NOMO-1 (cell line): ENCODE measurements at regions not wholly inside any gene's neighbourhood (a gene's known extent, or its start where the extent isn't known, plus 50 kb on each side); places are given as distances from the start of the nearest gene placed in this dataset.

Source experiments
- DNase-seq, 2 experiments: peaks; one replicate each; lab custom pipeline; 2025; ENCODE audit not compliant: unreplicated experiment in 2 of 2; lab: John Stamatoyannopoulos, UW

DNA sequence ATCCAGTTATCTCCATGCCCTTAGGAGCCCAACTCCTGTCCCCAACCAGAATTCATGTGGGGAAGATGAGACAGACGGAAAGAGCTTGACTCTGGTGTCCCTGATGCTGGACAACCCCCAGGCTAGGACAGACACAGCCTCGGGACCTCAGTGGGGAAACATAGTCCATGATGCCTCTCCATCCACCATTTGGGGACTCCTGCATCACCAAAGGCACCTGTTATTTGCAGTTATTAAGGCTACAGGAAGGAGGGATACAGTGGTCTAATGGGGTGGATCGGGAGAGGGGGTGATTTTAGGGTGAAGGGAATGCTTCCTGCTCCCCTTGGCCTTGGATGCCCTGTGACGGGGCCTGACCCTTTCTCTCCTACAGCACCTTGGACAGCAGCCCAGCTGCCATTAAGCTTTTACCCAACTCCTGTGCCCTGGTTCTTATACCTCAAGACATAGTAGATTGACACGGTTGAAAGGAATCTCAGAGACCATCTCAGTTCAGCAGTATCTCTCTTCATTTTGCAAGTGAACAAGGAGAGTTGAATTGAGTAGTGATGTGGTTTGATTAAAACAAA lies 111.6 kb downstream of the MATN1 start:
- DNase-seq = no peak

DNA sequence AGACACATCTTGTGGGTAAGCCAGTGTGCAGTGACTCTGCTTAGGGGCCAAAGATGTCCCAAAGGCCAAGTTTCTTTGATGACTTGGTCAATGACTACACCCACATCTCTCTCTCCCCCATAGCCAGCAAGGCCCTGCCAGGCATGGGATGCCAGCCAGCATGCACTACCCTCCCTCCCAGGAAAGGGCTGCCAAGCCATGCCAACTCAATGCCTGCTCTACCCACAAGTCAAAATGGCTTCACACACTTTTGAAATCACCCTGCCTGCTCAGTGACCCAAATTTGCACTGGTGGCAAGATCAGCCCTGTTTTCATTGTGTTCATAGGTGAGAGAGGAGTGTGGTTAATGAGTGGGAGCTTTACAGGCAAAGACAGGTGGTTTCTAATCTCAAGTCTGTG lies 112.5 kb downstream of the MATN1 start:
- DNase-seq = no peak

DNA sequence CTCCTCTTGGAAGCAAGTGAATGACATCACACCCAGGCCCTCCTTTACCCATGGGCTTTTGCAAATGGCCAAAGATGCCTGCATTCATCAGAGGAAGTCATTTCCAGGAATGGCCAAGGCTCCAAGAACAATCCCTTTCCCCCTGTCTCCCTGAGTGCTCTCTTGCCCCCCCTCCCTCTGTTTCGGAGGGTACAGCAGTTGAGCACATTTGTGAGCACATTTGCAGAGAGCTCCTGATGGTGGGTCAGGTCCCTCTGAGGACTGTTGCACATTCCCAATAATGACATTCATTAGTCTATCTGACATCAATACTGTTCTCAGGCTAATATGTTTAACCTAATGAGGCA lies 113.4 kb downstream of the MATN1 start:
- DNase-seq = no peak

DNA sequence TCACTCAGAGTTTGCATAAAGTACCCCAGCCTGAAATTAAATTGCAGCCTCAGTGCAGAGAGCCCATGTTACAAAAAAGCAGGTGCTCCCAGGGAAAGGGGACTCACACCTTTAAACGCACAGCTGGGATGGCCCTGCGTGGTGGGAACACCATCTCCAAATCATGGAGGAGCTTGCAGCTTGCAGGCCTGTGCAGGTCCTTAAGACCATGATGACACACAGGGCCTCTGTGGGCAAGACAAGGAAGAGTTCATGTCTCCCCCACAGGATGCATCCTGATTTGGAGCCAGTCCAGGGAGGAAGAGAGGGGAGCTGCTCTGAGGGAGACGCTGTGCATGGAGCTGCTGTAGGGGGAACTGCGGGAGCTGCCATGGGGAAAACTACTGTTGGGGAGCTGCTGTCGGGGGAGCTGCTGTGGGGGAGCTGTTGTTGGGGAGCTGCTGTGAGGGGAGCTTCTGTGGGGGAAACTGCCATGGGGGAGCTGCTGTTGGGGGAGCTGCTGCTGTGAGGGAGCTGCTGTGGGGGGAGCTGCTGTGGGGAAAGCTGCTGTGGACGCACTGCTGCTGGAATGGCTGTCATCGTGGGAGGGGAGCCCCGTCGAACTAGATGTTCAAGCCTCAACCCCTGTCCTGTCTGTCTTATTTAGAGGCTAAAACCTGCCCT lies 113.9 kb downstream of the MATN1 start:
- DNase-seq = no peak

DNA sequence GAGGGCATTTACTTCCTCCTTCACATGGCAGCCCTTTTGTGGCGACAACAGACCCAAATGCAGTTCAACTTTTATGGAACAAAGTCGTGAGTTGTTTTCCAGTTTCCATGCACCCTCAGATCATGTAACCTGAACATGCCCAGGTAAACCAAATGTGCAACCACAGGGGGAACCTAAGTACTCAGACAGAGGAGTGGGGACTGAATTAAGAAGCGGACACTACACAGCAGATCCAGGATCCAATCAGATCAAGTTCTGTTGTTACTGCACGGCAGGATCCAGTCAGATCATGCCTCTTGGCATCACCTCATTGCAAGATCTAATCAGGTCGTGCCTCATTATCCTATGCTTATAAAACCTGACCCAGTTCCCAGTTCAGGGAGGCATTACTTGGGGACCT lies 115.7 kb downstream of the MATN1 start:
- DNase-seq = no peak

DNA sequence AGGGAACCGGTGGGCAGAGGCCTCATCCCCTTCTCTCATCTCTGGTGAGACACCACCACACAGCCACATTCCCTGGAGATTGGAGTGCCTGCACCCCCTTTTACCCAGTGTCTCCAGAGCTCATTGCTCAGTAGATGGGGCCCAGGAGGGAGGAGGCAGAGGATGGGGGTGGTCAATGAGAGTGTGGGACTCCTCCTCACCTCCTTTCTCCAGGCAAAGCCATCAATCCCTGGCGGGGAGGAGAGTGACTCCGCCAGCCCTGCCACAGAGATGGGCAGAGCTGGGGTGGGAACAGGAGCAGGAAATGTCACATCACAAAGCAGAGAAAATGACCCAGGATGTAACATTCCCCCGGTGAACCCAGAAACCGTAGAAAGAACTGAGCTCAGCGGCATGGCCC lies 117.2 kb downstream of the MATN1 start:
- DNase-seq = no peak

DNA sequence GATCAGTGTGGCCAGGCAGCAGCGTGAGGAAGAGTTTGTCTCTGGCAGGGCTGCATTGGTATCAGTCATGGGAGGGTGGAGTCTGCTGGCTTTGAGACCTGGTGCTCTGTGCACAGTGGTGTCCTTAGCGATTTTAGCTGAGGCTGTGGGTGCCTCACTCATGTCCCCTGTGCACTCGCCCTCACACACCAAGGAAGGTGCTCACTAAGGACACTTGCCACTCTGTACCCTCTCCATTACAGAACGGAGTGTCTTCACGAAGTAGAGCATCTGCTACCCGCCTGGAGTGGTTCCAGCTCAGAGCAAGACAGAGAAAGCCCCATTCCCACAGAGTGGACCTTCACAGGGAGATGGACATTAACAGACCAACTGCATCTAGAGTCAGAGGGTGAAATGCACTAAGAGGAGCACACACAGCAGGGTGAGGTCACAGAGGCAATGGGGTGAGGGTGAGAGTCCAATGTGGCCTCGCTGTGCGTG lies 117.9 kb downstream of the MATN1 start:
- DNase-seq = no peak

DNA sequence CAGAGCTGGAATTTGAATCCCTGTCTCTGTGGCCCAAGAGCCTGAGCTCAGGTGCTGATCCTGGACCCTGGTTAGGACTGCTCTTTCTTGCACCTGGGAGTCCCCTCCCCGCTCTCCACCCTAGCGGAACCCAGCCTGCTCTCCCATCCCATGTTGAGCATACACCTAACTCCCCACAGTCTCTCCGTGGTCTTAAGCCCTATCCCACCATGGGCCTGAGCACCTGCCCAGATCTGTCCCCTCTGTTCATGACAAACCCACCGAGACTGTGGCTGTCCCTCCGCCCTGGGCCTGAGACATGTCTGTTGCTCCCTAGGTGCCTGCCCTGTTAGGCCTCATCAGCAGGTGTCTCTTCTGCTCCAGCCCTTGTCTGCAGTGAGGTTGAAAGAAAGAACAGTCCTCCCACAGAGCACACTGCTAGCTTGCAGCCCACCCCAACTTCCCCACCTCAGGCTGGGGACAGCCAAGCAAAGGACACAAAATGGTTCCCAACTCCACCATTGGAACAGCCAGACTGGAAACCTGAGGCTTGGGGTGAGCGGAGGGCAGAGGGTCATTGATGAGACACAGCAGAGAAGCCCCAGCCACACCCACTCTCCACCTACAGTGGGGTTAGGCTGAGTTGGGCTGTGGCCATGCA lies 118.5 kb downstream of the MATN1 start:
- no peak for DNase-seq

DNA sequence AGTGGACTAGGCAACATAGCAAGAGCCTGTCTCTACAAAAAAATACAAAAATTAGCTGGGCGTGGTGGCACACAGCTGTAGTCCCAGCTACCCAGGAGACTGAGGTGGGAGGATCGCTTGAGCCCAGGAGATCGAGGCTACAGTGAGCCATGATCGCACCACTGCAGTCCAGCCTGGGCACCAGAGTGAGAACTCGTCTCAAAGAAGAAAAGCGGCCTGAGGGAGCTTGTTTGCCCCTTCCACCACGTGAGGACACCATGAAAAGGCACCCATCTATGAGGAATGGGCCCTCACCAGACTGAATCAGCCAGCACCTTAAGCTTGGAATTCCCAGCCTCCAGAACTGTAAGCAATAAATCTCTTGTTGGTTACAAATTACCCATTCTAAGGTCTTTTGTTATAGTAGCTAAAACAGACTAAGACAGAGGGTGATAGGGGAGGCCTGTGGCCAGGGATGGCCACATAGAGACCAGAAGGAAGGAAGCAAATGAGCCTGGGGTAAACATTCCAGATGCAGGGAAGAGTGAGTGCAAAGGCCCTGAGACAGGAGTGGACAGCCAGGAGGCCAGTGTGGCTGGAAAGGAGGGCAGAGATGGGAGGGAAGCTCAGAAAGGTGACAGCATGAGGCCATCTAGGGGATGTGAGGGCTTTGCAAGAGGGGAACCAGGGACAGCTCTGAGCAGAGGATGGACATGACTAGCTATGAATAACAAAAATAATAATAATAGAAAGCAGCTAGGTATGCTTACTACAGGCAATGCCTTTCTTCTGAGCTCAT lies 120.1 kb downstream of the MATN1 start:
- DNase-seq = no peak

DNA sequence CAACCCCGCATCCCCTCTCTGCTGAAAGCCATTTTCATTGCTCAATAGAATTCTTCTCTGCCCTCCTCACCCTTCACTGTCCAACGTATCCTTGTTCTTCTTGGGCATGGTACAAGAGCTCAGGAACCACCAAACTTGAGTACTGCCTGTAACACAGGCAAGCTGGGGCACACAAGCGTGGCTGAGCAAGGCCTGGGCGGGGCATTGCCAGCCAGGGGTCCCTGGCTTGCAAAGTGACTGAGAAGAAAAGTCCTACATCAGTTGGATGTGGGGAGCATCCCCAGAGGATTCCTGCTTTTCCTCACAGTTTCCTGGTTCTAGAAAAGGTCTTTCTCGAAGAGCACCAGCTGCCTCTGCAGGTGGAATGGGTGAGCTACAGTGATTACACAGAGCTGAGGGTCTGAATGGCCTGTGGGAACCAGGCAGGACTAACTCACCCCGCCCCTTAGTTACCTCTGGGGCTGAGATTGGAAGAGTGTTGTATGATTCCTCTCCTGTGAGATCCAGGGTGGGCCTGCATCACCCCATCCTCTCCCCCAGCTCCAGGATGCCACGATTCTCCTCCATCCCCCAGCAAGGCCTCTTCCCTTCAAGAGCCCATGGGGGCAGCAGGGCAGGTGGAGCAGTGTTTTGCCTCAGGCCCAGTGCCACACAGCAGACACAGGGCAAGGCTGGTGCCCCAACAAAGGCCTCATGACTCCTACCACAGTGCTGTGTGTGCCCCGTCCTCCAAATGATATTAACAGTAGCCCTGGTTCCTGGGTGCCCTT lies 121.9 kb downstream of the MATN1 start:
- no peak for DNase-seq

DNA sequence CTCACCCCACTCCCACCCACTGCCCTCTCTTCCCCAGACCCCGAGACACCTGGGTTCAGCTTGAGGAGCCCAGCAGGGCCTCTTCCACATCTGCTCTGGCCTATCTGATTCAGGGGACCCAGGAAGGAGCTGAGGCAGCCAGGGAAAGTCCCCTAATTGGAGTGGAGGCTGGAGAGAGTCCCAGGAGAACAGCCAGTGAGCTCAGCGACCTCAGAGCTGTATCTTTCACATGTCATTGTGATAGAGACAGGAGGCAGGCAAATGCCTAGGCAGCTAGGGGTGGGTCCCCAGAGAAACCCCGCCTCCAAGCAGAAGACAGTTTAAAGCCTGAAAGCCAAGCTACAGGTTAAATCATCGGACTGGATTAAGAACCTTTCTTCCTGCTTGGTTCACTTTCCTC lies 122.7 kb downstream of the MATN1 start:
- DNase-seq = no peak

DNA sequence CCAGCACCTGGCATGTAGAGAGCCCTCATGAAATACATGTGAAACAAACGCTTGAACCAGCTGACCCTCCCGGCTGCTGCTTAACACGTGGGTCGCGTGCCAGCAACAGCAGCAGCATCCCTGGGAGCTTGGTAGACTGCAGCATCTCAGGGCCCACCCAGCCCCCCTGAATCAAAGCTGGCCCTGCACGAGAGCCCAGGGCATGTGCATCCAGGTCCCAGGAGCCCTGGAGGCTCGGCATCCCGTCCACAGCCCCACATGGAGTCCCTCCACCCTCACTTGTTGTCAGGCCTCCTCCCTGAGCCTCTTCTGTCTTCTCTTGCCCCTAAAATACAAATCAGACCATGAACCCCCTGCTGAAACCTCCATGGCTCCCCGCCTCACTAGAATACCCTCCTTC lies 123.1 kb downstream of the MATN1 start:
- DNase-seq = no peak

DNA sequence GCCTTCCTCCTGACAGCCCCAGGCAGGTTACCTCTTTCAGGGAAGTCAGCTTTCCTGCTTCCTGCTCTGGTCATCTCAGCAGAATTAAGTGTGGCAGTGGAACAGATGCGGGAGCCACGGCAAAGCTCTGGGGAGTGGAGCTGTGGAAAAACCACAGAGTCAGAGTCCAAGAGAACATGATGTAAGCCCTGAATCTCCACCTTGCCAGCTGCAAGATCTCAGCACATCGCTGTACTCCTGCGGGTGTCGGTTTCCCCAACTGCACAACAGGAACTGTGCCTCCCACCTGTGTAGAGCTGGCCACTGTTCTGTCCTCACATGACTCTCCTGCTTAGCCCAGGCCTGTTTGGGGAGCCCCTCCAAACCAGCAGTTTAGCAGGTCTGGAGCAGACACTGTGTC lies 123.7 kb downstream of the MATN1 start:
- DNase-seq = no peak

DNA sequence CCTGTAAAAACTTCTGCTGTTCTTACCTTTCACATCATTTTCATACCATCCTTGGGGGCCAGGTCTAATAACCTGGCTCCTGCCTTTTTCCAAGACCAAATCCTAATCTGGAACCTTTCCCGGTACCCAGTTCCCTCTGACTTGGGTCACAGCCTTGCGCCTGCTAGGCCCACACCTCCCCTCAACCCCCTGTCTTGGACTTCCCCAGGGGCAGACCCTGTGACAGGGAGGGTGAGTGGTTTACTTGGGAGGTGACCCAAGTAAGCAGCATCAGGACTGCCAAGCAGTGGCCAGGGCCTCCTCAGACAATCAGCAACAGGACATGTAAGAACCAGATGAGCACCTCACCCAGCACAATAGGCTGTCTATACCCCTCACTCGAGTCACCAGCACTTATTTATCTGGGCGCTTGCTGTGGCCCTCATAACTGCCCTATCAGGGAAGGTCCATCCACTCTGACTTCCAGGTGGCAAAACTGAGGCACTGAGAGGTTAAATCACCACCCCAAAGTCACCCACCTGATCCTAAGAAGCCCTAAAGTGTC lies 124.7 kb downstream of the MATN1 start:
- no peak for DNase-seq

DNA sequence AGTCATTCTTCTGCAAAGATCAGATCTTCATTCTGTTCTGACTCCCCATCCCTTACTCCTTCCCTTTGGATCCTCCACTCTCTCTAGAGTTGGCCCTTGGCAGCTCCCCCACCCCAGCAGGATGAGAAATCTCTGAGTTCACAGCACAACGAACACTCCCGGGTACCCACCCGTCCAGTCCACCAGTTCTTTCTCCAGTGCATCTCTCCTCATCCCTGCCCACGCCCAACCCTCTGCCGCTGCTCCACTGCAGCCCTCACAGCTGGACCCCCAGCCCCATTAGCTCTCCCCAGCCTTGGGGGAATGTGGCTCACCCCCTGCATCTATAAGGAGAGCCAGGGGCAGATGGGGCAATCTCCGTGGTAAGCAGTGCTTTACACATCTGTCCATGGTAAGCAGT lies 125.7 kb downstream of the MATN1 start:
- no peak for DNase-seq

DNA sequence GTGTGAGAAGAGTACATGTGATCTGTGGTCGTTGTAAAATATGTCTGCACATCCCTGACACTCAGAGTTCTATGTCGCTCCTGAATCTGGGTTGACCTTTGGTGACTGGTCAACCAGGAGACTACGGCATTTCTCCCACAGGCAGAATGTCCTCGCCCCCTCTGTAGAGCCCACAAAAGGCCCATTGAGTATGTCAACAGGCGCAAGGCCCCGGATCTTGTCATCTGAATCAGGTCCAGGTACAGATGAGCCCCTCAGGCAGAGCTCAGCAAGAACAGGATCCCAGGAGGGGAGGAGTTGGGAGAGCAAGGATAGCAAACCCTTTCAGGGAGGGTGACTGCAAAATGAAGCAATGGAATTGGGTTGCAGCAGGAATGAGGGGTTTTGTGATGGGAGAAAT lies 126.5 kb downstream of the MATN1 start:
- no peak for DNase-seq

DNA sequence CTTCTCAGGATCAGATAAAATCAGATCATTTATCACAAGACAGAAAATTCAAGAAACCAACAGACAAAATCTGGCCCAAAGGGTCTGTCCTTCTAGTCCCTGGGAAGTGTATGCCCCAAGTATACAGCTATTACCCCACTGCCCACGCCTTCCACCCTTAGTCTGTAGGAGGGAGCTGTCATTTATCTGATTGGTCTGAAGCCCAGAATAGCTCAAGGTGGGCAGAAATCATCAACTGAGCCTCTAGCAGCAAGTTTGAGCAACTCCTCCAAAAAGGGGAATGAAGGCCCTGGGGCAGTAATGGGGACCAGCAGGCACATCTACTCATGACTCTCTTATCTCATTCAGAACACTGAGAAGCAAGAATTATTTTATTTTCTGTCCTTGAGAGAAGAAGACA lies 126.9 kb downstream of the MATN1 start:
- DNase-seq = no peak

DNA sequence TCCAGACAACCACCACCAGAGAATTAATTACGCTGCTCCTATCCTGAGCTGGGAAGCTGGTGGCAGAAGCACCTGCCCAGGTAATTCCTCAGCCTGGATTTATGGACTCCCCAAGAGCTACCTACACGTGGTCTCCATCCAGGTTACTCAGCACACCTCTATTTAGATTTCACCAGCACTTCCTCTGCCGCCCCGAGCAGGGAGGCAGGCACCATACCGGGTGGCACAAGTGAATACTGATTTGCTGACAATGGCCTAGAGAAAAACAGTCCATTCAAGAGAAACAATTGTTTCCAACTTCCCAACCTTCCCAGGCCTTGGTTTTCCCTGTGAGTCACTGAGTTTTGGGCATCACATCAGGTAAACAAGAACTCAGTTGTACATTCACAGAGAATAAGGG lies 134.3 kb downstream of the MATN1 start:
- DNase-seq = no peak

DNA sequence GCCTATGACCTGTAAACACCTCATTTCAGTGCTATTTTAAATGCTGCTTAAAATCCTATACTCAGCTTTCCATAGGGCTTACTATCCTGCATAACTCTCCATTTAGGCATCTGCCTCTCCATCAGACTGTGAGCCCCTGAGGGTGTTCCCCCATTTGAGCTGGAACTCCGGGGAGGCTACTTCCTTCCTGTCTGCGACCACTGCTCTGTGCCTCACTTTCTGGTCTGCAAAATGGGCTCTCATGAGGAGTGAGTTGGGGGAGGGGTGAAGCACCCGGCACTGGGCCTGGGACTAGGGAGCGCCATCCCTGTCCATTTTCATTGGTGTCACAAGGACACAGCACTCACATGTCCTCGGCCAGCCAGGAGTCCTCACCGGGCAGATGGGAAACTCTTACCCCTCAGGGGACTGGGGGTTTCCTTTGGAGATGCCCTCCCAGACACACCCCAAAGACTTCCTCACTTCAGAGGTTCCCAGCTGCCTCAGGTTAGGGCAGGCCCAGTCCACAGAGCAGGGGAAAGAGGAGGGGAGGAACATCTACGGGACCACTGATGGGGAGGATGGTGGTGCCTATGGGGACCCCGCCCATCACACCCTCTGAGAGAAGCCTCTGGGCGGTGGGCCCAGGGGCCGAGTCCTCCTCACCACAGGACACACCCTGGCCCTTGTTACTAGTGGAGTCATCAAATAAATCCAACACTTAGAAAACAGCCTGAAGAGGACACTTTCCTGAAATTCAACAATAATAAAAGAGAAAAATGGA lies 134.9 kb downstream of the MATN1 start:
- DNase-seq = no peak

DNA sequence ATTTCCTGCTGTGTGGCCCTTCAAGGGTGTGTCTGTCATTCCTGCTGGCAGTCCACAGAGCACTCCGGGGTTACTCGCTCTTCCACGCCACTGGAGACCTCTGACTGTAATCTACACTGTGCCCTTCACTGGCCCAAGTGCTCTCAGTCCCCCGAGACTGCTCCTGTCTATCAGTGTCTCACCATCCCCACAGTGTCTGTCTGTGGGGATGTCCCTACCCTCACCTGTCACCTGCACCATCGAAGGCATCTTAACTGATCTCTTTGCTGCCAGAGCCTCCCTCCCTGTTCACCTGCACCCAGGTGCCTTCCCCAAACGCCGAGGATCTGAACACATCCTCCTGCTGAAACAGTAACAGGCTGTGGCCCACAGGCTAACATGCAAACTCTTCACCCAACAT lies 136.7 kb downstream of the MATN1 start:
- no peak for DNase-seq
